H9 (cell line): ENCODE measurements at regions not wholly inside any gene's neighbourhood (a gene's known extent, or its start where the extent isn't known, plus 50 kb on each side); places are given as distances from the start of the nearest gene placed in this dataset.

Experiments
- DNase-seq: peaks from one replicate; pipeline ENCODE4 v3.0.0-alpha.2; 2017
- H2AFZ ChIP-seq: one replicate; pipeline ENCODE4 v1.6.1; 2013; ENCODE audit warnings: mild to moderate bottlenecking, low read length, control low read depth, moderate library complexity
- H2AK5ac ChIP-seq: 2 replicates; pipeline ENCODE4 v1.6.1; 2013; ENCODE audit warnings: low read length, control low read depth, mixed read lengths; ENCODE audit not compliant: insufficient read length
- H2BK120ac ChIP-seq: one replicate; pipeline ENCODE4 v1.6.1; 2013; ENCODE audit warnings: low read depth, mild to moderate bottlenecking, low read length, control low read depth, inconsistent platforms; ENCODE audit not compliant: poor library complexity, severe bottlenecking
- H2BK12ac ChIP-seq: 2 replicates; pipeline ENCODE4 v1.6.1; 2013; ENCODE audit warnings: low read length, control low read depth, mixed read lengths, low read depth; ENCODE audit not compliant: insufficient read length
- H2BK15ac ChIP-seq: 2 replicates; pipeline ENCODE4 v1.6.1; 2013; ENCODE audit warnings: low read depth, low read length, control low read depth
- H2BK20ac ChIP-seq: one replicate; pipeline ENCODE4 v1.6.1; 2013; ENCODE audit warnings: low read depth, mild to moderate bottlenecking, low read length, control low read depth, inconsistent platforms; ENCODE audit not compliant: poor library complexity, severe bottlenecking
- H2BK5ac ChIP-seq: 2 replicates; pipeline ENCODE4 v1.6.1; 2013; ENCODE audit warnings: low read length, control low read depth, mixed read lengths; ENCODE audit not compliant: insufficient read length
- H3K14ac ChIP-seq: 2 replicates; pipeline ENCODE4 v1.6.1; 2013; ENCODE audit warnings: low read length, control low read depth; ENCODE audit not compliant: insufficient read depth
- H3K18ac ChIP-seq: 2 replicates; pipeline ENCODE4 v1.6.1; 2013; ENCODE audit warnings: low read depth, mild to moderate bottlenecking, mixed read lengths, low read length, control low read depth; ENCODE audit not compliant: insufficient read length
- H3K23ac ChIP-seq: 2 replicates; pipeline ENCODE4 v1.6.1; 2013; ENCODE audit warnings: low read length, control low read depth, mixed read lengths, low read depth; ENCODE audit not compliant: insufficient read length
- H3K23me2 ChIP-seq: 2 replicates; pipeline ENCODE4 v1.6.1; 2013; ENCODE audit warnings: low read depth, mild to moderate bottlenecking, mixed read lengths, low read length, control low read depth; ENCODE audit not compliant: insufficient read length, poor library complexity, severe bottlenecking
- H3K27ac ChIP-seq: 2 replicates; pipeline ENCODE4 v1.5.1; 2013; ENCODE audit warnings: low read length, control low read depth, mixed read lengths, low read depth; ENCODE audit not compliant: insufficient read length
- H3K27me3 ChIP-seq: 2 replicates; pipeline ENCODE4 v1.6.1; 2013; ENCODE audit warnings: low read length, control low read depth, inconsistent platforms; ENCODE audit not compliant: insufficient read depth
- H3K4ac ChIP-seq: 2 replicates; pipeline ENCODE4 v1.6.1; 2013; ENCODE audit warnings: low read depth, mild to moderate bottlenecking, control low read depth, inconsistent platforms, low read length, moderate library complexity
- H3K4me1 ChIP-seq: 2 replicates; pipeline ENCODE4 v1.6.1; 2013; ENCODE audit warnings: low read length, control low read depth, inconsistent platforms; ENCODE audit not compliant: insufficient read depth
- H3K4me2 ChIP-seq: 2 replicates; pipeline ENCODE4 v1.6.1; 2013; ENCODE audit warnings: low read length, control low read depth, mixed read lengths; ENCODE audit not compliant: insufficient read length, insufficient read depth
- H3K56ac ChIP-seq: 2 replicates; pipeline ENCODE4 v1.6.1; 2013; ENCODE audit warnings: low read depth, mild to moderate bottlenecking, mixed read lengths, low read length, control low read depth; ENCODE audit not compliant: insufficient read length
- H3K79me1 ChIP-seq: 2 replicates; pipeline ENCODE4 v1.6.1; 2013; ENCODE audit warnings: low read depth, mild to moderate bottlenecking, moderate library complexity, low read length, control low read depth, inconsistent platforms; ENCODE audit not compliant: insufficient read depth, poor library complexity, severe bottlenecking
- H3K79me2 ChIP-seq: 2 replicates; pipeline ENCODE4 v1.6.1; 2013; ENCODE audit warnings: low read length, control low read depth, inconsistent platforms; ENCODE audit not compliant: insufficient read depth
- H3K9ac ChIP-seq: 2 replicates; pipeline ENCODE4 v1.6.1; 2013; ENCODE audit warnings: low read length, control low read depth, mixed read lengths; ENCODE audit not compliant: insufficient read length; ENCODE audit errors: extremely low read depth
- H3K9me3 ChIP-seq: one replicate; pipeline ENCODE4 v1.6.1; 2013; ENCODE audit warnings: low read depth, low read length, inconsistent platforms; ENCODE audit not compliant: control insufficient read depth
- H3T11ph ChIP-seq: one replicate; pipeline ENCODE4 v1.6.1; 2013; ENCODE audit warnings: mild to moderate bottlenecking, low read length, control low read depth, inconsistent platforms
- H4K20me1 ChIP-seq: one replicate; pipeline ENCODE4 v1.6.1; 2013; ENCODE audit not compliant: control insufficient read depth, insufficient read length, insufficient read depth
- H4K5ac ChIP-seq: 2 replicates; pipeline ENCODE4 v1.6.1; 2013; ENCODE audit warnings: low read depth, mild to moderate bottlenecking, mixed read lengths, low read length, control low read depth; ENCODE audit not compliant: insufficient read length
- H4K8ac ChIP-seq: replicated peaks from 2 replicates; pipeline ENCODE4 v1.6.1; 2013; ENCODE audit warnings: low read length, control low read depth, mixed read lengths, low read depth; ENCODE audit not compliant: insufficient read length
- H4K91ac ChIP-seq: 2 replicates; pipeline ENCODE4 v1.6.1; 2013; ENCODE audit warnings: low read depth, mild to moderate bottlenecking, moderate library complexity, mixed read lengths, low read length, control low read depth; ENCODE audit not compliant: insufficient read length
- H3K27ac Mint-ChIP-seq, 3 experiments: 2 replicates in 2 of 3; 3 replicates in 1 of 3; pipeline ENCODE4 v1.8.0; 2020 to 2021; ENCODE audit warnings: mixed read lengths in 3 of 3, mild to moderate bottlenecking in 1 of 3, moderate library complexity in 1 of 3
- H3K27me3 Mint-ChIP-seq: 2 replicates; pipeline ENCODE4 v1.8.0; 2021; ENCODE audit warnings: low read depth, mild to moderate bottlenecking, moderate library complexity, mixed read lengths
- H3K36me3 Mint-ChIP-seq, 3 experiments: 2 replicates in 2 of 3; 3 replicates in 1 of 3; pipeline ENCODE4 v1.8.0; 2020 to 2021; ENCODE audit warnings: low read depth in 3 of 3, mixed read lengths in 3 of 3; ENCODE audit not compliant: insufficient read depth in 1 of 3
- H3K4me1 Mint-ChIP-seq, 2 experiments: 2 replicates each; pipeline ENCODE4 v1.8.0; 2020; ENCODE audit warnings: mixed read lengths in 2 of 2
- H3K4me3 Mint-ChIP-seq, 2 experiments: 2 replicates in 1 of 2; 3 replicates in 1 of 2; pipeline ENCODE4 v1.8.0; 2020 to 2021; ENCODE audit warnings: mild to moderate bottlenecking in 2 of 2, mixed read lengths in 2 of 2, moderate library complexity in 1 of 2
- H3K9me3 Mint-ChIP-seq, 2 experiments: 2 replicates in 1 of 2; 3 replicates in 1 of 2; pipeline ENCODE4 v1.8.0; 2020; ENCODE audit warnings: mild to moderate bottlenecking in 2 of 2, mixed read lengths in 2 of 2, moderate library complexity in 1 of 2
- WGBS: extraction: QIAGEN DNeasy Blood & Tissue Kit; methylation state at CpG from one replicate; pipeline ENCODE4 v1.1.7; 2013; ENCODE audit warnings: missing lambda C conversion rate, low lambda C conversion rate, mixed read lengths; ENCODE audit not compliant: insufficient read length; ENCODE audit errors: extremely low coverage; 5-methylcytosine and 5-hydroxymethylcytosine counted together
- TF ChIP-seq, protein P1 (sequence below): fragments of 200-600 bp; sonication (generic); conservative IDR thresholded peaks from 3 replicates; pipeline ENCODE4 v1.8.0; 2021; ENCODE audit warnings: antibody characterized with exemption, mild to moderate bottlenecking

DNA sequence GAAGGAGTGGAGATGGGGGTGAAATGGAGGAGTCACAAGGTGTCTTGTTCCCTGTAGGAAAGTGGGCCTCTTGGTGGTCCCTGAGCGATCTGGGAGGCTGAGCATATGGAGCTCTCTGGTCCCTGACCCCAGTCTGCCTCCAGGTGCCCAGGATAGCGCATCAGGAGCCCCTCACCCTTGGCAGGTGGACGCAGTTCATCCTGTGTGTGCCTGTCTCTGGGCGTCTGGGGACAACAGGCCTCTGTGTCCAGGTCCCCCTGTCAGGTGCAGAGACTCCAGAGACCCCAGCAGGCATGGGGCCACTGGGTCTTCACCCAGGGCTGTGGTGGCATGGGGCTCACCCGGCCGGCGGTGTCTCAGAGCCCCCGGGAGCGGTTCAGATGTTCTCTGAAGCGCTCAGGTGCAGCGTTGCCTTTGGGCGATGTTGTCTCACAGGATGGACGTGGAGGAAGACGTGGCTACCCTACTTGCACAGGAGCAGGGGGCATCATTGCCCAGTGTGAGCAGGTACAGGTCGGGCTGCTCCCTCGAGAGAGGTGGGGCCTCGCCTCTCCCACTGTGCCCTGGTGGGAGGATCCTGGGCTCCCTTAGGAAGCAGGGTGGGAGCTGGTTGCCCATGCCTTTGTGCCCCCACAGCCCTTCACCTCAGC is 58.1 kb upstream of the TPM4 start:
- Histone ChIP-seq H3K9ac (no peak overlapping the region), H4K91ac (no peak overlapping the region)
- H3K9me3 Mint-ChIP-seq: peaks cover 69 to 96% of the 10 kb centered on the region in 2 experiments

More for the DNA sequence above, 58.1 kb upstream of the TPM4 start:
- no CpG with 5 or more reads among the region's 17 CpGs for WGBS
- H3K9me3 ChIP-seq: peaks cover 95% of the 10 kb centered on the region
- no peaks in the 10 kb centered on the region for H3K4me1 Mint-ChIP-seq
- DNase-seq: no peak
- H3K79me2 ChIP-seq: no peaks in the 10 kb centered on the region
- H4K20me1 ChIP-seq: no peaks in the 10 kb centered on the region
- H3K23me2 ChIP-seq: no peaks in the 10 kb centered on the region
- H2BK20ac ChIP-seq: no peak overlapping the region
- no peak overlapping the region for H2BK12ac ChIP-seq
- no peak overlapping the region for H3T11ph ChIP-seq
- H3K36me3 Mint-ChIP-seq: peaks cover 0 to 23% (median 11%) of the 10 kb centered on the region in 3 experiments; a peak in 6 of 7 replicates
- no peaks in the 10 kb centered on the region for H3K27me3 ChIP-seq
- peaks cover 1% of the 10 kb centered on the region for H3K27me3 Mint-ChIP-seq
- H3K14ac ChIP-seq: no peak overlapping the region
- no peak overlapping the region for H2BK15ac ChIP-seq
- H3K4me3 Mint-ChIP-seq: no peak overlapping the region
- no peak overlapping the region for H3K23ac ChIP-seq
- no peaks in the 10 kb centered on the region for H3K4me1 ChIP-seq
- no peak overlapping the region for H2AK5ac ChIP-seq
- no peak overlapping the region for H4K8ac ChIP-seq
- H2BK120ac ChIP-seq: no peak overlapping the region
- no peak overlapping the region for H2BK5ac ChIP-seq
- no peak overlapping the region for H2AFZ ChIP-seq
- no peak overlapping the region for H3K56ac ChIP-seq
- no peak overlapping the region for H3K27ac Mint-ChIP-seq
- H3K4ac ChIP-seq: no peak overlapping the region
- H3K18ac ChIP-seq: no peak overlapping the region
- H3K27ac ChIP-seq: no peak overlapping the region
- TF ChIP-seq, protein P1, sequence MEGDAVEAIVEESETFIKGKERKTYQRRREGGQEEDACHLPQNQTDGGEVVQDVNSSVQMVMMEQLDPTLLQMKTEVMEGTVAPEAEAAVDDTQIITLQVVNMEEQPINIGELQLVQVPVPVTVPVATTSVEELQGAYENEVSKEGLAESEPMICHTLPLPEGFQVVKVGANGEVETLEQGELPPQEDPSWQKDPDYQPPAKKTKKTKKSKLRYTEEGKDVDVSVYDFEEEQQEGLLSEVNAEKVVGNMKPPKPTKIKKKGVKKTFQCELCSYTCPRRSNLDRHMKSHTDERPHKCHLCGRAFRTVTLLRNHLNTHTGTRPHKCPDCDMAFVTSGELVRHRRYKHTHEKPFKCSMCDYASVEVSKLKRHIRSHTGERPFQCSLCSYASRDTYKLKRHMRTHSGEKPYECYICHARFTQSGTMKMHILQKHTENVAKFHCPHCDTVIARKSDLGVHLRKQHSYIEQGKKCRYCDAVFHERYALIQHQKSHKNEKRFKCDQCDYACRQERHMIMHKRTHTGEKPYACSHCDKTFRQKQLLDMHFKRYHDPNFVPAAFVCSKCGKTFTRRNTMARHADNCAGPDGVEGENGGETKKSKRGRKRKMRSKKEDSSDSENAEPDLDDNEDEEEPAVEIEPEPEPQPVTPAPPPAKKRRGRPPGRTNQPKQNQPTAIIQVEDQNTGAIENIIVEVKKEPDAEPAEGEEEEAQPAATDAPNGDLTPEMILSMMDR: no peak
- no peak overlapping the region for H4K5ac ChIP-seq
- H3K4me2 ChIP-seq: no peak overlapping the region
- no peaks in the 10 kb centered on the region for H3K79me1 ChIP-seq
